ENCODE measurements at regions not wholly inside any gene's neighbourhood (a gene's known extent, or its start where the extent isn't known, plus 50 kb on each side); places are given as distances from the start of the nearest gene placed in this dataset.

- TF ChIP-seq CTCF (IDR thresholded peaks at IDR 0.05) (no peak), POLR2A (IDR thresholded peaks at IDR 0.05) (no peak)
Observed at GRCh38 chr6:117837261-117837660, 69.8 kb upstream of the SLC35F1 start.
